GM12878 (cell line): ENCODE measurements at regions not wholly inside any gene's neighbourhood (a gene's known extent, or its start where the extent isn't known, plus 50 kb on each side); places are given as distances from the start of the nearest gene placed in this dataset.

Experiments
- ATAC-seq: fragments of 200-7000 bp; cut with Tn5 transposase; 3 replicates; pipeline ENCODE4 v1.9.1; 2020; ENCODE audit warnings: mild to moderate bottlenecking, moderate library complexity
- BruUV-seq: library from RNA; stranded (reverse); fragments of 400-500 nt; replicated peaks from 2 replicates; lab custom pipeline; 2021; lab: Mats Ljungman, UMichigan
- CTCF ChIA-PET: fragments of 300-600 bp; sonication (Branson Sonifier 250); formaldehyde crosslinking; extraction: SDS; loops from one replicate; lab custom pipeline; 2021; ENCODE audit warnings: inconsistent platforms; lab: Yijun Ruan, JAX
- POLR2A ChIA-PET: fragments of 350-600 bp; formaldehyde crosslinking; extraction: SDS; loops from one replicate; lab custom pipeline; 2021; ENCODE audit warnings: inconsistent platforms; lab: Charles Lee
- RAD21 ChIA-PET: fragments of 300-600 bp; sonication (Branson Sonifier 250); formaldehyde crosslinking; loops from one replicate; lab custom pipeline; 2023; ENCODE audit warnings: antibody characterized with exemption; ENCODE audit not compliant: unreplicated experiment; lab: Charles Lee
- SMC1A ChIA-PET: fragments of 300-600 bp; sonication (Branson Sonifier 250); formaldehyde crosslinking; loops from one replicate; lab custom pipeline; 2023; ENCODE audit not compliant: unreplicated experiment, uncharacterized antibody; lab: Charles Lee
- DNase-seq: peaks from one replicate; pipeline ENCODE4 v3.0.0-alpha.2; 2011; ENCODE audit warnings: low read depth, low spot score
- FAIRE-seq: peaks from 3 replicates; lab custom pipeline; 2011; peaks lifted over from hg19 to GRCh38; lab: Jason Lieb, UNC
- H2AFZ ChIP-seq: 2 replicates; pipeline ENCODE4 v1.6.0; 2011; ENCODE audit warnings: low read depth, low read length, control low read depth; ENCODE audit not compliant: control insufficient read depth
- H3K27ac ChIP-seq: 2 replicates; pipeline ENCODE4 v1.5.1; 2011; ENCODE audit warnings: control low read depth; ENCODE audit not compliant: control insufficient read depth, insufficient read depth
- H3K27me3 ChIP-seq, 2 experiments: replicated peaks in 1 of 2; 2 replicates each; pipeline versions ENCODE4 v1.6.0 to v1.6.1; 2011; ENCODE audit warnings: low read length in 1 of 2; ENCODE audit not compliant: control insufficient read depth in 2 of 2, insufficient read depth in 2 of 2
- H3K36me3 ChIP-seq, 2 experiments: 2 replicates each; pipeline ENCODE4 v1.5.1; 2011; ENCODE audit warnings: low read length in 1 of 2; ENCODE audit not compliant: control insufficient read depth in 2 of 2, insufficient read depth in 2 of 2
- H3K4me1 ChIP-seq: 2 replicates; pipeline ENCODE4 v1.6.1; 2011; ENCODE audit warnings: mild to moderate bottlenecking, low read length, moderate library complexity, mixed read lengths; ENCODE audit not compliant: control insufficient read depth, insufficient read depth
- H3K4me2 ChIP-seq: 2 replicates; pipeline ENCODE4 v1.6.0; 2011; ENCODE audit warnings: control low read depth; ENCODE audit not compliant: control insufficient read depth, insufficient read depth
- H3K4me3 ChIP-seq: fragments of 200-600 bp; sonication (generic); 2 replicates; pipeline ENCODE4 v1.5.1; 2016
- H3K79me2 ChIP-seq: 2 replicates; pipeline ENCODE4 v1.6.0; 2011; ENCODE audit warnings: low read length; ENCODE audit not compliant: control insufficient read depth, insufficient read depth
- H3K9ac ChIP-seq: 2 replicates; pipeline ENCODE4 v1.8.0; 2011; ENCODE audit warnings: low read length, control low read depth, mixed read lengths; ENCODE audit not compliant: control insufficient read depth, insufficient read depth
- H3K9me3 ChIP-seq: replicated peaks from 3 replicates; pipeline ENCODE4 v1.5.1; 2011; ENCODE audit warnings: mild to moderate bottlenecking, low read length; ENCODE audit not compliant: control insufficient read depth, insufficient read depth
- H4K20me1 ChIP-seq: 2 replicates; pipeline ENCODE4 v1.6.0; 2011; ENCODE audit not compliant: control insufficient read depth, insufficient read depth
- ETV6 ChIP-seq, 2 experiments: fragments of 450-650 bp in 1 of 2; IDR thresholded peaks in 1 of 2; conservative IDR thresholded peaks in 1 of 2; 2 replicates each; pipeline ENCODE4 v1.6.1; 2014; ENCODE audit warnings: antibody characterized with exemption in 1 of 2, borderline replicate concordance in 1 of 2, low read depth in 1 of 2, mild to moderate bottlenecking in 1 of 2, moderate library complexity in 1 of 2
- HDGF ChIP-seq: fragments of 450-650 bp; IDR thresholded peaks from 2 replicates; pipeline ENCODE4 v1.6.1; 2016; ENCODE audit warnings: antibody characterized with exemption
- HSF1 ChIP-seq: fragments of 150-350 bp; IDR thresholded peaks from 2 replicates; pipeline ENCODE4 v1.6.1; 2014; ENCODE audit warnings: mild to moderate bottlenecking, low read depth, low read length
- LARP7 ChIP-seq: fragments of 450-650 bp; IDR thresholded peaks from 2 replicates; pipeline ENCODE4 v1.6.1; 2017; ENCODE audit warnings: mild to moderate bottlenecking
- MYC ChIP-seq: IDR thresholded peaks from 2 replicates; pipeline ENCODE4 v1.6.1; 2011; ENCODE audit warnings: mild to moderate bottlenecking, low read length, moderate library complexity, inconsistent platforms; ENCODE audit not compliant: insufficient read depth, insufficient replicate concordance, insufficient read length, severe bottlenecking
- NFYB ChIP-seq: IDR thresholded peaks from 2 replicates; pipeline ENCODE4 v1.6.1; 2011; ENCODE audit warnings: low read depth, mild to moderate bottlenecking, low read length, improper control_type of control experiment, moderate library complexity; ENCODE audit not compliant: insufficient read depth
- NR2C1 ChIP-seq: fragments of 450-650 bp; IDR thresholded peaks from 2 replicates; pipeline ENCODE4 v1.6.1; 2017; ENCODE audit warnings: antibody characterized with exemption, mild to moderate bottlenecking, moderate library complexity
- SP1 ChIP-seq: IDR thresholded peaks from one replicate; pipeline ENCODE4 v1.6.1; 2011; ENCODE audit warnings: low read depth, low read length
- SPI1 ChIP-seq: IDR thresholded peaks from 2 replicates; pipeline ENCODE4 v1.6.1; 2011; ENCODE audit warnings: low read depth, mild to moderate bottlenecking, low read length, moderate library complexity, borderline replicate concordance; ENCODE audit not compliant: insufficient read depth
- SREBF1 ChIP-seq: IDR thresholded peaks from 2 replicates; pipeline ENCODE4 v1.6.1; 2012; ENCODE audit warnings: mild to moderate bottlenecking, low read length
- YBX1 ChIP-seq: fragments of 450-650 bp; IDR thresholded peaks from 2 replicates; pipeline ENCODE4 v1.6.1; 2016; ENCODE audit warnings: antibody characterized with exemption
- ZNF24 ChIP-seq: fragments of 450-650 bp; IDR thresholded peaks from 2 replicates; pipeline ENCODE4 v1.6.1; 2017; ENCODE audit warnings: antibody characterized with exemption, mild to moderate bottlenecking
- WGBS: methylation state at CpG from one replicate; pipeline ENCODE4 v1.1.6; 2016; ENCODE audit warnings: low lambda C conversion rate; ENCODE audit not compliant: insufficient replicate concordance, insufficient coverage; ENCODE audit errors: missing lambda C conversion rate; 5-methylcytosine and 5-hydroxymethylcytosine counted together
- in situ Hi-C: fragments of 300-500 bp; cut with MboI; formaldehyde crosslinking; loops from 9 replicates; pipeline ENCODE4 v1.14.3; 2018; ENCODE audit warnings: mixed read lengths
- intact Hi-C: fragments of 100-400 bp; cut with micrococcal nuclease; formaldehyde crosslinking; loops from one replicate; pipeline ENCODE4 v1.14.2; 2022; ENCODE audit not compliant: unreplicated experiment
- TF ChIP-seq, protein P1 (sequence below): IDR thresholded peaks from 2 replicates; pipeline ENCODE4 v1.6.1; 2011; ENCODE audit warnings: low read depth, low read length, improper control_type of control experiment, borderline replicate concordance
- TF ChIP-seq, protein P2 (sequence below): fragments of 450-650 bp; IDR thresholded peaks from 2 replicates; pipeline ENCODE4 v1.6.1; 2018; ENCODE audit warnings: mild to moderate bottlenecking, low read depth, moderate library complexity; ENCODE audit not compliant: partially characterized antibody
- TF ChIP-seq, protein P3 (sequence below): fragments of 450-650 bp; formaldehyde crosslinking; IDR thresholded peaks from 2 replicates; pipeline ENCODE4 v1.4.0; 2022; ENCODE audit warnings: mild to moderate bottlenecking, moderate library complexity

DNA sequence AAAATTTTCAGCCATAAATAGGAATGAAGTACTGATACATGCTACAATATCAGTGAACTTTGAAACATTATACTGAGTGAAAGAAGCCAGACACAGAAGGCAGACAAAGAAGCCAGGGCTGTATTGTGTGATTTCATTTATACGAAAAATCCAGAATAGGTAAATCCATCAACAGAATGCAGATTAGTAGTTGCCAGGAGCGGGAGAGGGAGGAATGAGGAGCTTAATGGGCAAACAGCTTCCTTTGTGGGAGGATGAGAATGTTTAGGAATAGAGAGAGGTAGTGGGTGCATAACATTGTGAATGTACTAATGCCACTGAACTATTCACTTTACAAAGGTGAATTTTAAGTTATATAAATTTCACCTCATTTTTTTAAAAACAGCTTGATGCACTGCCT is 103.3 kb upstream of the SERTM1 start (continued):
- TF ChIP-seq LARP7: no peak
- no peak for TF ChIP-seq SP1
- TF ChIP-seq SREBF1: no peak
- TF ChIP-seq MYC: no peak
- TF ChIP-seq, all 136 proteins: peak for 0

DNA sequence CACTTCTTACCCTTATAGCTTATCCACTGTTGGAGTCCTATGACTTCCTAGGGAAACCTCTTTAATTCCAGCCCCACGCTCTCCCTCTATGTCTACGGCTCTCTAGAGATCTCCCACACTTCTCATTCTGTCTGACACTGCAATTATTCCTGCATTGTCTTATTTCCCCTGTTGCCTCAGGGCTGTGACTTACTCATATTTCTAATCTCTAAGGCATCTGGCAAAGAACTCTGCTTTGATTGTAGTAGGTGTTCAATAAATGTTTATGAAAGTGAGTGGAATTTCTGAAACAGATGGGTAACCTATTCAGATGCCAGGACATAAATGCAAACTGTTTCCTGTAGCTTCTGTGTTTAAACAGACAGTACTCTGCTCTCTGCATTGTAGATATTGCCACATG is 102.4 kb upstream of the SERTM1 start:
- FAIRE-seq (no peak), DNase-seq (no peak), ATAC-seq (no peak)
- POLR2A ChIA-PET: no interaction called here
- CTCF ChIA-PET: no interaction called here
- Histone ChIP-seq H3K4me3 (no peak overlapping the region), H3K27me3 (no peaks in the 10 kb centered on the region), H3K4me2 (no peak overlapping the region), H4K20me1 (no peaks in the 10 kb centered on the region), H3K79me2 (no peaks in the 10 kb centered on the region), H3K9ac (no peak overlapping the region), H3K9me3 (no peaks in the 10 kb centered on the region), H3K4me1 (no peaks in the 10 kb centered on the region), H3K36me3 (no peaks in the 10 kb centered on the region), H2AFZ (no peak overlapping the region), H3K27ac (no peak overlapping the region)
- intact Hi-C loops (no loop called here), in situ Hi-C loops (no loop called here)
- SMC1A ChIA-PET: no interaction called here
- no TSS peak for BruUV-seq
- 5% methylated on average over 2 of the region's 2 CpGs for WGBS
- RAD21 ChIA-PET: no interaction called here
- TF ChIP-seq YBX1: no peak
- no peak for TF ChIP-seq ZNF24
- no peak for TF ChIP-seq NFYB
- TF ChIP-seq, protein P1, sequence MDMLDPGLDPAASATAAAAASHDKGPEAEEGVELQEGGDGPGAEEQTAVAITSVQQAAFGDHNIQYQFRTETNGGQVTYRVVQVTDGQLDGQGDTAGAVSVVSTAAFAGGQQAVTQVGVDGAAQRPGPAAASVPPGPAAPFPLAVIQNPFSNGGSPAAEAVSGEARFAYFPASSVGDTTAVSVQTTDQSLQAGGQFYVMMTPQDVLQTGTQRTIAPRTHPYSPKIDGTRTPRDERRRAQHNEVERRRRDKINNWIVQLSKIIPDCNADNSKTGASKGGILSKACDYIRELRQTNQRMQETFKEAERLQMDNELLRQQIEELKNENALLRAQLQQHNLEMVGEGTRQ: no peak
- TF ChIP-seq, protein P2, sequence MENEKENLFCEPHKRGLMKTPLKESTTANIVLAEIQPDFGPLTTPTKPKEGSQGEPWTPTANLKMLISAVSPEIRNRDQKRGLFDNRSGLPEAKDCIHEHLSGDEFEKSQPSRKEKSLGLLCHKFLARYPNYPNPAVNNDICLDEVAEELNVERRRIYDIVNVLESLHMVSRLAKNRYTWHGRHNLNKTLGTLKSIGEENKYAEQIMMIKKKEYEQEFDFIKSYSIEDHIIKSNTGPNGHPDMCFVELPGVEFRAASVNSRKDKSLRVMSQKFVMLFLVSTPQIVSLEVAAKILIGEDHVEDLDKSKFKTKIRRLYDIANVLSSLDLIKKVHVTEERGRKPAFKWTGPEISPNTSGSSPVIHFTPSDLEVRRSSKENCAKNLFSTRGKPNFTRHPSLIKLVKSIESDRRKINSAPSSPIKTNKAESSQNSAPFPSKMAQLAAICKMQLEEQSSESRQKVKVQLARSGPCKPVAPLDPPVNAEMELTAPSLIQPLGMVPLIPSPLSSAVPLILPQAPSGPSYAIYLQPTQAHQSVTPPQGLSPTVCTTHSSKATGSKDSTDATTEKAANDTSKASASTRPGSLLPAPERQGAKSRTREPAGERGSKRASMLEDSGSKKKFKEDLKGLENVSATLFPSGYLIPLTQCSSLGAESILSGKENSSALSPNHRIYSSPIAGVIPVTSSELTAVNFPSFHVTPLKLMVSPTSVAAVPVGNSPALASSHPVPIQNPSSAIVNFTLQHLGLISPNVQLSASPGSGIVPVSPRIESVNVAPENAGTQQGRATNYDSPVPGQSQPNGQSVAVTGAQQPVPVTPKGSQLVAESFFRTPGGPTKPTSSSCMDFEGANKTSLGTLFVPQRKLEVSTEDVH: no peak
- no peak for TF ChIP-seq HSF1
- TF ChIP-seq HDGF: no peak
- TF ChIP-seq, protein P3, sequence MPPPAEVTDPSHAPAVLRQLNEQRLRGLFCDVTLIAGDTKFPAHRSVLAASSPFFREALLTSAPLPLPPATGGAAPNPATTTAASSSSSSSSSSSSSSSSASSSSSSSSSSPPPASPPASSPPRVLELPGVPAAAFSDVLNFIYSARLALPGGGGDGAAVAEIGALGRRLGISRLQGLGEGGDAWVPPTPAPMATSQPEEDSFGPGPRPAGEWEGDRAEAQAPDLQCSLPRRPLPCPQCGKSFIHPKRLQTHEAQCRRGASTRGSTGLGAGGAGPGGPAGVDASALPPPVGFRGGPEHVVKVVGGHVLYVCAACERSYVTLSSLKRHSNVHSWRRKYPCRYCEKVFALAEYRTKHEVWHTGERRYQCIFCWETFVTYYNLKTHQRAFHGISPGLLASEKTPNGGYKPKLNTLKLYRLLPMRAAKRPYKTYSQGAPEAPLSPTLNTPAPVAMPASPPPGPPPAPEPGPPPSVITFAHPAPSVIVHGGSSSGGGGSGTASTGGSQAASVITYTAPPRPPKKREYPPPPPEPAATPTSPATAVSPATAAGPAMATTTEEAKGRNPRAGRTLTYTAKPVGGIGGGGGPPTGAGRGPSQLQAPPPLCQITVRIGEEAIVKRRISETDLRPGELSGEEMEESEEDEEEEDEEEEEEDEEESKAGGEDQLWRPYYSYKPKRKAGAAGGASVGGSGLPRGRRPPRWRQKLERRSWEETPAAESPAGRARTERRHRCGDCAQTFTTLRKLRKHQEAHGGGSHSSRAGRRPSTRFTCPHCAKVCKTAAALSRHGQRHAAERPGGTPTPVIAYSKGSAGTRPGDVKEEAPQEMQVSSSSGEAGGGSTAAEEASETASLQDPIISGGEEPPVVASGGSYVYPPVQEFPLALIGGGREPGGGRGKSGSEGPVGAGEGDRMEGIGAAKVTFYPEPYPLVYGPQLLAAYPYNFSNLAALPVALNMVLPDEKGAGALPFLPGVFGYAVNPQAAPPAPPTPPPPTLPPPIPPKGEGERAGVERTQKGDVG (CRISPR knock-in tag): no peak
- TF ChIP-seq MYC: no peak
- TF ChIP-seq ETV6 (conservative IDR thresholded peaks at IDR 0.05 in 1 of 2, IDR thresholded peaks at IDR 0.05 in 1 of 2; ENCODE audit: borderline replicate concordance in 1 of 2, low read depth in 1 of 2): no peak
- no peak for TF ChIP-seq SPI1
- no peak for TF ChIP-seq NR2C1
